ENCODE measurements at regions not wholly inside any gene's neighbourhood (a gene's known extent, or its start where the extent isn't known, plus 50 kb on each side); places are given as distances from the start of the nearest gene placed in this dataset.
"Not testable (repeated sequence)": the region's sequence is repeated elsewhere in the genome, so short reads cannot be mapped to it uniquely, and the experiment has no call there.

GRCh38 chr15:30688684-30689083 lies 62.8 kb downstream of the ARHGAP11B start:
- not testable (repeated sequence) for DNase-seq (ENCODE audit: low read depth in 2 of 2)

- not testable (repeated sequence) for DNase-seq (ENCODE audit: low read depth in 2 of 2)
Measured at GRCh38 chr15:30690153-30690552, 64.2 kb downstream of the ARHGAP11B start.

- DNase-seq (ENCODE audit: low read depth in 2 of 2): not testable (repeated sequence)
Measured at GRCh38 chr15:30695811-30696210, 69.9 kb downstream of the ARHGAP11B start.

GRCh38 chr15:30696439-30697314 lies 70.7 kb downstream of the ARHGAP11B start:
- not testable (repeated sequence) for DNase-seq (ENCODE audit: low read depth in 2 of 2)

GRCh38 chr15:30697315-30697685 lies 71.4 kb downstream of the ARHGAP11B start:
- DNase-seq (ENCODE audit: low read depth in 2 of 2): not testable (repeated sequence)

- not testable (repeated sequence) for DNase-seq (ENCODE audit: low read depth in 2 of 2)
Measured at GRCh38 chr15:30700006-30700597, 74.2 kb downstream of the ARHGAP11B start.

GRCh38 chr15:30707976-30708685 lies 82.2 kb downstream of the ARHGAP11B start:
- not testable (repeated sequence) for DNase-seq (ENCODE audit: low read depth in 2 of 2)

GRCh38 chr15:30708809-30709208 lies 82.9 kb downstream of the ARHGAP11B start:
- not testable (repeated sequence) for DNase-seq (ENCODE audit: low read depth in 2 of 2)

GRCh38 chr15:30718038-30718643 lies 92.2 kb downstream of the ARHGAP11B start:
- DNase-seq (ENCODE audit: low read depth in 2 of 2): not testable (repeated sequence)

GRCh38 chr15:30719363-30719762 lies 93.4 kb downstream of the ARHGAP11B start:
- not testable (repeated sequence) for DNase-seq (ENCODE audit: low read depth in 2 of 2)

- not testable (repeated sequence) for DNase-seq (ENCODE audit: low read depth in 2 of 2)
Measured at GRCh38 chr15:30720825-30721224, 94.9 kb downstream of the ARHGAP11B start.

GRCh38 chr15:30721529-30721928 lies 95.6 kb downstream of the ARHGAP11B start:
- not testable (repeated sequence) for DNase-seq (ENCODE audit: low read depth in 2 of 2)

GRCh38 chr15:30723540-30724175 lies 97.7 kb downstream of the ARHGAP11B start:
- DNase-seq (ENCODE audit: low read depth in 2 of 2): not testable (repeated sequence)

GRCh38 chr15:30729880-30730590 lies 104.1 kb downstream of the ARHGAP11B start:
- not testable (repeated sequence) for DNase-seq (ENCODE audit: low read depth in 2 of 2)

- DNase-seq (ENCODE audit: low read depth in 2 of 2): not testable (repeated sequence)
Measured at GRCh38 chr15:30730633-30731032, 104.7 kb downstream of the ARHGAP11B start.

GRCh38 chr15:30732100-30732499 lies 106.2 kb downstream of the ARHGAP11B start:
- not testable (repeated sequence) for DNase-seq (ENCODE audit: low read depth in 2 of 2)

- not testable (repeated sequence) for DNase-seq (ENCODE audit: low read depth in 2 of 2)
Measured at GRCh38 chr15:30735884-30736564, 110.1 kb downstream of the ARHGAP11B start.

GRCh38 chr15:30742796-30743195 lies 116.9 kb downstream of the ARHGAP11B start:
- not testable (repeated sequence) for DNase-seq (ENCODE audit: low read depth in 2 of 2)

GRCh38 chr15:30749048-30749447 lies 123.1 kb downstream of the ARHGAP11B start:
- DNase-seq (ENCODE audit: low read depth in 2 of 2): not testable (repeated sequence)

Data from stimulated activated CD4-positive, alpha-beta T cell treated with anti-CD3 and anti-CD28 coated beads, Interleukin-15, amount 100 ng/mL, for 48 hours (primary cell).